ENCODE measurements at regions not wholly inside any gene's neighbourhood (a gene's known extent, or its start where the extent isn't known, plus 50 kb on each side); places are given as distances from the start of the nearest gene placed in this dataset.
"Not testable (repeated sequence)": the region's sequence is repeated elsewhere in the genome, so short reads cannot be mapped to it uniquely, and the experiment has no call there.

DNA sequence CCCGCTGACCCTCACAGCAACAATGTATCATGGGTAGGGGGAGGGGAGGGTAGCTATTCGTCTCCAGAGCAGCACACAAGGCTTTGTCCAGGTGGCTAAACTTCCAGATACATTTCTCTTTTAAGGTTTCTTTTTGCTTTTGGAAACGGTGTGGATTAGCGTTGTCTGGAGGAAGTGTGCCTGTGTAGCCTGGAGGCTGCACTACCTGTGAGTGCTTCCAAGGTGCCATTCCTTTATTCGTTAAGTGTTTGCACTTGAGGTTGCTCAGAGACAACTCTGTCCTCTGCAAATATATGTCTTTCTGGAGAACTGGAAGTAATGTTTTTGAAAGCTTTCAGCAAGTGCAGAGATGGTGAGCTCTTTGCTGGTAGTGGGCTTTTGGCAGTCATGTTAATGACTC, 53.1 kb downstream of the HSFY1 start:
- H3K27ac ChIP-seq (ENCODE audit: low read depth in 2 of 2, low read length in 2 of 2); FAIRE-seq; H3K9me3 ChIP-seq (ENCODE audit: control insufficient read depth in 2 of 3, insufficient read depth in 1 of 3, low read length in 3 of 3); DNase-seq; H3K4me1 ChIP-seq (ENCODE audit: control insufficient read depth in 2 of 3, insufficient read depth in 2 of 3, low read depth in 1 of 3, low read length in 3 of 3); H3K4me3 ChIP-seq (ENCODE audit: low read length in 3 of 3); H3K9ac ChIP-seq (ENCODE audit: low read length in 3 of 3); H3K36me3 ChIP-seq (ENCODE audit: control insufficient read depth in 2 of 3, insufficient read depth in 3 of 3, low read length in 3 of 3); H3K27me3 ChIP-seq (ENCODE audit: control insufficient read depth, insufficient read depth, low read length); intact Hi-C loops (cut with DNase I): not testable (repeated sequence)

DNA sequence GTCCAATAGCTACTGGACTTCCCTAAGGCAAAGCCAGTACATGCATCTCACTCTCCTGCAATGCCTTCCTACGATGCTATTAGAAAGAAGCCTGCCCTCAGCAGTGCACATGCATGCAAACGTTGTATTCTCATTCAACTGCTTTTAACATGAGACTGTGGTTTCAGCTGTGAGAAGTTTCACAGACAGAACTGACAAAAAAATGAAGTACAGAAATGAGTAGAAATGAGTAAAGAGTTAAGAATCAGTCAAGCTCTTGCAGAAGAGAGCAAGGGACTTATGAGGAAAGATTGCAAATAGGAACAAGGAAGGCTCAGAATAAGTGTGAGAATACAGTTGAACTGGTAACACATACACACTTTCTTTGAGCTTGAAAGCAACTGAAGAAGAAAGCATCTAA, 54.8 kb downstream of the HSFY1 start:
- H3K27ac ChIP-seq (ENCODE audit: low read depth in 2 of 2, low read length in 2 of 2); H3K9me3 ChIP-seq (ENCODE audit: control insufficient read depth in 2 of 3, insufficient read depth in 1 of 3, low read length in 3 of 3); H3K9ac ChIP-seq (ENCODE audit: low read length in 3 of 3); H3K36me3 ChIP-seq (ENCODE audit: control insufficient read depth in 2 of 3, insufficient read depth in 3 of 3, low read length in 3 of 3); H3K4me3 ChIP-seq (ENCODE audit: low read length in 3 of 3); H3K27me3 ChIP-seq (ENCODE audit: control insufficient read depth, insufficient read depth, low read length); H3K4me1 ChIP-seq (ENCODE audit: control insufficient read depth in 2 of 3, insufficient read depth in 2 of 3, low read depth in 1 of 3, low read length in 3 of 3); DNase-seq; intact Hi-C loops (cut with DNase I); FAIRE-seq: not testable (repeated sequence)

DNA sequence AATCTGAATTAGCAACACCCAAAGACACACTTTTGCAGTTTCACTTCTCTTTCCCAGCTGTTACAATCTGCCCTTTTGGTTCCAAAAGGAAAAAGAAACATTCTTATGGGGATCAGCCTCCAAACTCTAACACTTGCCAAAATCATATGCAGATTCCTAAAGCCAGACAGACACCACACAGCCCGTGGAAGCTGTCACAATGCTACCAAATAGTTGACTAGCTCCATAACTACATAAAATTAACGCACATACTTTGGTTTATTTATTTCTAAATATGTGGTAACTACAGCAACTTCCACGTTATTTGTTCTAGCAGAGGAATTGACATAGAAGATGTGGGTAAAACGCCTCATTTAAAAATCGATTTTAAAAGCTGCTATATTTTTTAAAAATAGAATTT, 59.7 kb downstream of the HSFY1 start:
- H3K9ac ChIP-seq (ENCODE audit: low read length in 3 of 3); H3K4me3 ChIP-seq (ENCODE audit: low read length in 3 of 3); FAIRE-seq; intact Hi-C loops (cut with DNase I); H3K4me1 ChIP-seq (ENCODE audit: control insufficient read depth in 2 of 3, insufficient read depth in 2 of 3, low read depth in 1 of 3, low read length in 3 of 3); H3K27me3 ChIP-seq (ENCODE audit: control insufficient read depth, insufficient read depth, low read length); H3K27ac ChIP-seq (ENCODE audit: low read depth in 2 of 2, low read length in 2 of 2); H3K9me3 ChIP-seq (ENCODE audit: control insufficient read depth in 2 of 3, insufficient read depth in 1 of 3, low read length in 3 of 3); DNase-seq; H3K36me3 ChIP-seq (ENCODE audit: control insufficient read depth in 2 of 3, insufficient read depth in 3 of 3, low read length in 3 of 3): not testable (repeated sequence)

DNA sequence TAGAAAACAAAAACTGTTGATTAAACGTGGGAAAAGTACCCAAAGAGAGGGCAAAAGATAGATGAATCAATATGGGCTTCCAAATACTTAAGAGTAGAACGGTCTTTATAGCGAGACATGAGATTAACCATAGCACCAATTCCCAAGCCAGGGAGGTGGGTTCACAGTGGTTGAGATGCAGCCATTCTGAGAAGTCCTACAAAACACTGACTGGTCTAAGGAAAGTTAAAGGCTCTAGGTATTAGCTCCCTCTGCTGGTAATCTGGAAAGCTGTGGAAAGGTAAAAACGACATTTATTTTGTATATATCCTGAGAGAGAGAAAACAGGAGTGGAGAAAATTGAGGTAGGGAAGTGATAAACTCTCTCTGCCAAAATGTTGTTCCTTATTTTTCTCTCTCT, 61.7 kb downstream of the HSFY1 start:
- DNase-seq; H3K4me1 ChIP-seq (ENCODE audit: control insufficient read depth in 2 of 3, insufficient read depth in 2 of 3, low read depth in 1 of 3, low read length in 3 of 3); H3K9ac ChIP-seq (ENCODE audit: low read length in 3 of 3); FAIRE-seq; H3K36me3 ChIP-seq (ENCODE audit: control insufficient read depth in 2 of 3, insufficient read depth in 3 of 3, low read length in 3 of 3); H3K4me3 ChIP-seq (ENCODE audit: low read length in 3 of 3); H3K27me3 ChIP-seq (ENCODE audit: control insufficient read depth, insufficient read depth, low read length); H3K9me3 ChIP-seq (ENCODE audit: control insufficient read depth in 2 of 3, insufficient read depth in 1 of 3, low read length in 3 of 3); H3K27ac ChIP-seq (ENCODE audit: low read depth in 2 of 2, low read length in 2 of 2); intact Hi-C loops (cut with DNase I): not testable (repeated sequence)

- H3K27me3 ChIP-seq (ENCODE audit: control insufficient read depth, insufficient read depth, low read length); H3K9me3 ChIP-seq (ENCODE audit: control insufficient read depth in 2 of 3, insufficient read depth in 1 of 3, low read length in 3 of 3); H3K4me3 ChIP-seq (ENCODE audit: low read length in 3 of 3); FAIRE-seq; H3K27ac ChIP-seq (ENCODE audit: low read depth in 2 of 2, low read length in 2 of 2); intact Hi-C loops (cut with DNase I); H3K4me1 ChIP-seq (ENCODE audit: control insufficient read depth in 2 of 3, insufficient read depth in 2 of 3, low read depth in 1 of 3, low read length in 3 of 3); DNase-seq; H3K36me3 ChIP-seq (ENCODE audit: control insufficient read depth in 2 of 3, insufficient read depth in 3 of 3, low read length in 3 of 3); H3K9ac ChIP-seq (ENCODE audit: low read length in 3 of 3): not testable (repeated sequence)
Observed at GRCh38 chrY:18615809-18616208, 69.3 kb downstream of the HSFY1 start.

- H3K27ac ChIP-seq (ENCODE audit: low read depth in 2 of 2, low read length in 2 of 2); H3K36me3 ChIP-seq (ENCODE audit: control insufficient read depth in 2 of 3, insufficient read depth in 3 of 3, low read length in 3 of 3); H3K27me3 ChIP-seq (ENCODE audit: control insufficient read depth, insufficient read depth, low read length); H3K9me3 ChIP-seq (ENCODE audit: control insufficient read depth in 2 of 3, insufficient read depth in 1 of 3, low read length in 3 of 3); H3K4me3 ChIP-seq (ENCODE audit: low read length in 3 of 3); DNase-seq; H3K4me1 ChIP-seq (ENCODE audit: control insufficient read depth in 2 of 3, insufficient read depth in 2 of 3, low read depth in 1 of 3, low read length in 3 of 3); H3K9ac ChIP-seq (ENCODE audit: low read length in 3 of 3); FAIRE-seq; intact Hi-C loops (cut with DNase I): not testable (repeated sequence)
Observed at GRCh38 chrY:18629805-18630516, 83.4 kb downstream of the HSFY1 start.

GRCh38 chrY:18630571-18630970, 84.1 kb downstream of the HSFY1 start:
- H3K9me3 ChIP-seq (ENCODE audit: control insufficient read depth in 2 of 3, insufficient read depth in 1 of 3, low read length in 3 of 3); H3K4me1 ChIP-seq (ENCODE audit: control insufficient read depth in 2 of 3, insufficient read depth in 2 of 3, low read depth in 1 of 3, low read length in 3 of 3); intact Hi-C loops (cut with DNase I); FAIRE-seq; H3K9ac ChIP-seq (ENCODE audit: low read length in 3 of 3); H3K36me3 ChIP-seq (ENCODE audit: control insufficient read depth in 2 of 3, insufficient read depth in 3 of 3, low read length in 3 of 3); H3K27ac ChIP-seq (ENCODE audit: low read depth in 2 of 2, low read length in 2 of 2); DNase-seq; H3K27me3 ChIP-seq (ENCODE audit: control insufficient read depth, insufficient read depth, low read length); H3K4me3 ChIP-seq (ENCODE audit: low read length in 3 of 3): not testable (repeated sequence)

DNA sequence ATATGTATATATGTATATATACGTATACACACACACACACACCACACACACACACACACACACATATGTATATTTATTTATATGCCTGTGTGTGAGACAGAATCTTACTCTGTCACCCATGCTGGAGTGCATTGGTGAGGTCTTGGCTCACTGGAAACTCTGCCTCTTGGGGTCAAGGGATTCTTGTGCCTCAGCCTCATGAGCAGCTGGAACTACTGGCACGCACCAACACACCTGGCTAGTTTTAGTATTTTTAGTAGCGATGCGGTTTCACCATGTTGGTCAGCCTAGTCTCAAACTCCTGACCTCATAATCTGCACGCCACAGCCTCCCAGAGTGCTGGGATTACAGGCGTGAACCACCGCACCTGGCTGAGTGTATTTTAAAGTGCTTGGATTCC, 85.1 kb downstream of the HSFY1 start:
- FAIRE-seq; H3K4me3 ChIP-seq (ENCODE audit: low read length in 3 of 3); H3K9me3 ChIP-seq (ENCODE audit: control insufficient read depth in 2 of 3, insufficient read depth in 1 of 3, low read length in 3 of 3); H3K36me3 ChIP-seq (ENCODE audit: control insufficient read depth in 2 of 3, insufficient read depth in 3 of 3, low read length in 3 of 3); H3K4me1 ChIP-seq (ENCODE audit: control insufficient read depth in 2 of 3, insufficient read depth in 2 of 3, low read depth in 1 of 3, low read length in 3 of 3); H3K27ac ChIP-seq (ENCODE audit: low read depth in 2 of 2, low read length in 2 of 2); DNase-seq; H3K27me3 ChIP-seq (ENCODE audit: control insufficient read depth, insufficient read depth, low read length); H3K9ac ChIP-seq (ENCODE audit: low read length in 3 of 3); intact Hi-C loops (cut with DNase I): not testable (repeated sequence)

Measured in kidney (tissue), 10 donors.